Fibroblast of pulmonary artery (primary cell): ENCODE measurements at regions not wholly inside any gene's neighbourhood (a gene's known extent, or its start where the extent isn't known, plus 50 kb on each side); places are given as distances from the start of the nearest gene placed in this dataset.
A peak's percentile ranks its signal among the peaks of the same experiment; 100 is the strongest.

Source experiments
- DNase-seq: peaks from one replicate; pipeline ENCODE4 v3.0.0-alpha.2; 2010; ENCODE audit warnings: low read depth
- H3K4me3 ChIP-seq: replicated peaks from 2 replicates; pipeline ENCODE4 v1.5.1; 2011; ENCODE audit warnings: low read depth, mild to moderate bottlenecking, control low read depth, low read length, moderate library complexity
- CTCF ChIP-seq: IDR thresholded peaks from 2 replicates; pipeline ENCODE4 v1.5.1; 2011; ENCODE audit warnings: mild to moderate bottlenecking, control low read depth, low read length, inconsistent platforms; ENCODE audit errors: missing control alignments

- no peak for DNase-seq
- no peak overlapping the region for H3K4me3 ChIP-seq
- no peak for TF ChIP-seq CTCF
Observed at GRCh38 chr2:145025382-145025781, 505.5 kb upstream of the ZEB2 start.

GRCh38 chr2:145023334-145023934 is 503.5 kb upstream of the ZEB2 start:
- DNase-seq: no peak
- no peak overlapping the region for H3K4me3 ChIP-seq
- no peak for TF ChIP-seq CTCF

- no peak for TF ChIP-seq CTCF
Observed at GRCh38 chr2:145022666-145023333, 502.9 kb upstream of the ZEB2 start.

GRCh38 chr2:145021962-145022665 is 502.2 kb upstream of the ZEB2 start:
- TF ChIP-seq CTCF: no peak
- no peak overlapping the region for H3K4me3 ChIP-seq
- no peak for DNase-seq

More at GRCh38 chr2:145022666-145023333, 502.9 kb upstream of the ZEB2 start:
- no peak overlapping the region for H3K4me3 ChIP-seq
- DNase-seq: peak; percentile 68

- no peak overlapping the region for H3K4me3 ChIP-seq
- no peak for TF ChIP-seq CTCF
- DNase-seq: peak; percentile 24
Observed at GRCh38 chr2:145020694-145021093, 500.8 kb upstream of the ZEB2 start.

- no peak for DNase-seq
- H3K4me3 ChIP-seq: no peak overlapping the region
- no peak for TF ChIP-seq CTCF
Observed at GRCh38 chr2:145020139-145020538, 500.2 kb upstream of the ZEB2 start.

- TF ChIP-seq CTCF: no peak
- DNase-seq: no peak
- H3K4me3 ChIP-seq: no peak overlapping the region
Observed at GRCh38 chr2:145018502-145018901, 498.6 kb upstream of the ZEB2 start.
